Naive thymus-derived CD8-positive, alpha-beta T cell (primary cell): ENCODE measurements at regions not wholly inside any gene's neighbourhood (a gene's known extent, or its start where the extent isn't known, plus 50 kb on each side); places are given as distances from the start of the nearest gene placed in this dataset.

Experiments used
- ATAC-seq, 2 donors: fragments of 150-1000 bp; cut with Tn5 transposase in 1 of 2; sonication (Bioruptor Pico), chemical (Tn5 transposase) in 1 of 2; 1 replicate in 1 of 2; 2 replicates in 1 of 2; pipeline ENCODE4 v1.10.0; 2021; ENCODE audit warnings: mild to moderate bottlenecking in 2 of 2, moderate library complexity in 2 of 2
- POLR2A ChIA-PET: fragments of 350-600 bp; sonication (Branson Sonifier 250); formaldehyde crosslinking; loops from one replicate; lab custom pipeline; 2021; ENCODE audit warnings: antibody characterized with exemption; lab: Charles Lee
- DNase-seq, 10 donors: peaks; one replicate each; pipeline versions ENCODE4 v3.0.0 to v3.0.0-alpha.2; 2020 to 2022
- H3K27ac Mint-ChIP-seq, 10 donors: one replicate each; pipeline ENCODE4 v1.8.0; 2020 to 2022; ENCODE audit warnings: mild to moderate bottlenecking in 10 of 10, mixed read lengths in 10 of 10, moderate library complexity in 4 of 10, inconsistent platforms in 1 of 10
- H3K27me3 Mint-ChIP-seq, 5 donors: one replicate each; pipeline ENCODE4 v1.8.0; 2021 to 2022; ENCODE audit warnings: mixed read lengths in 5 of 5
- H3K36me3 Mint-ChIP-seq, 3 donors: one replicate each; pipeline ENCODE4 v1.8.0; 2020 to 2022; ENCODE audit warnings: mixed read lengths in 3 of 3, mild to moderate bottlenecking in 2 of 3, inconsistent platforms in 1 of 3
- H3K4me1 Mint-ChIP-seq, 4 donors: one replicate each; pipeline ENCODE4 v1.8.0; 2021 to 2022; ENCODE audit warnings: mixed read lengths in 4 of 4
- H3K4me3 Mint-ChIP-seq, 10 donors: one replicate each; pipeline ENCODE4 v1.8.0; 2020 to 2022; ENCODE audit warnings: mild to moderate bottlenecking in 10 of 10, mixed read lengths in 10 of 10, moderate library complexity in 6 of 10, inconsistent platforms in 1 of 10
- H3K9me3 Mint-ChIP-seq, 9 donors: one replicate each; pipeline ENCODE4 v1.8.0; 2020 to 2022; ENCODE audit warnings: mixed read lengths in 9 of 9, mild to moderate bottlenecking in 3 of 9, inconsistent platforms in 1 of 9, moderate library complexity in 1 of 9

DNA sequence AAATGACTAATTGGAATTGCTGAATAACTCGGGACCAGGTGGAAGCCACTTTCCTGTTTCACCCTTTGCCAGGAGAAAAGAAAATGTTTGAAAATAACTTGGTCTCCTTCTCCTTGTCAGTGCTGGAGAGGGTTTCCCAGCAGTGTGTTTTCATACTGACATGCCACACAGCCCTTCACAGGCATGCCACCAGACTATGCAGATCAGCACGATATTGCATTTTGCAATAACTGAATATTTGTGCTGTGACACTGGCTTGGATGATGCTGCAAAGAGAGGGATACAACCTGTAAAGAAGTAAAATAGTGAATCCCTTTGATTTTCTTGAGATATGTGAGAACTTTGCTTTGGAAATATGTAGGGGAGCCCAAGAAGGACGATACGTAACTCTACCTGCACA lies 200.0 kb upstream of the NAV2 start:
- Mint-ChIP-seq H3K9me3 (peaks cover 0 to 5% (median 0%) of the 10 kb centered on the region in 9 donors), H3K36me3 (no peaks in the 10 kb centered on the region), H3K4me1 (peaks cover 0 to 2% (median 0%) of the 10 kb centered on the region in 4 donors), H3K4me3 (no peak overlapping the region), H3K27ac (no peak overlapping the region), H3K27me3 (peaks cover 19 to 42% (median 26%) of the 10 kb centered on the region in 5 donors)
- no peak for DNase-seq
- POLR2A ChIA-PET, result no interaction called here
- no peak for ATAC-seq

DNA sequence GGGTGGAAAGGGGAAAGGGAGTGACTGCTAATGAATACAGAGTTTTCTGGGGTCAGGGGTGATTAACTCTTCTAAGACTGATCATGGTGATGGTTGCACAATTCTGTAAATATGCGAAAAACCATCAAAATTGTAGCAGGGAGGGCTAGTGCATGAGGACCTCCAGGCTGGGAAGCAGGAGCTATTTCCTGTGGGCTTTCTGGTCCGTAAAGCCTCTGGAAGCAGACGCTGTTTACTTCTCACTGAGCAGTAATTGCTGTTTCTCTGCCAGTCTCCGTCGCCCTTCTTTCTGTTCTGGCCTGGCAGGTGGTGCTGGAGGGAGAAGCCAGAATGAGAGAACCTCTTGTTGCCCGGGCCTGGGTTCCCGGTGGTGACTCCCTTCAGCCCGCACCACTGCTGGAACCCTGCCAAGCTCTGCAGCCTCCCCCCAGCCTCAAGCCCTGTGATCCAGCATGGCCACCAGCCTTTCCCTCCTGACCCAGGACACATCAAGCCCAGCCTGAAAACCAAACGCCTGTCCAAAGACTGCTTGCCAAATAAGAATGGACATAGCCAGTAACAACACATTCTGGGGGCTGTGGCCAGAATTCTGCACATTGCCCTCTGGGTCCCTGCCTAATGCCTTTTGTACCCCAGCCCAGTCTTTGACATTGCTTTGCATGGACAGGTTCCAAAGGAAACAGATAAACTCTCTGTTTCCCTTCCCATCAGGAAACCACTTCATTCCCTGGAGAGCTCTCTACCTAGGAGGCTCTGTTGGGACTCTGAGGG lies 201.0 kb upstream of the NAV2 start:
- ATAC-seq (no peak), DNase-seq (no peak)
- Mint-ChIP-seq H3K4me3 (no peak overlapping the region), H3K36me3 (no peaks in the 10 kb centered on the region), H3K9me3 (peaks cover 0 to 5% (median 0%) of the 10 kb centered on the region in 9 donors), H3K27me3 (peaks cover 20 to 42% (median 26%) of the 10 kb centered on the region in 5 donors), H3K27ac (no peak overlapping the region), H3K4me1 (peaks cover 0 to 2% (median 0%) of the 10 kb centered on the region in 4 donors)
- POLR2A ChIA-PET, result no interaction called here

DNA sequence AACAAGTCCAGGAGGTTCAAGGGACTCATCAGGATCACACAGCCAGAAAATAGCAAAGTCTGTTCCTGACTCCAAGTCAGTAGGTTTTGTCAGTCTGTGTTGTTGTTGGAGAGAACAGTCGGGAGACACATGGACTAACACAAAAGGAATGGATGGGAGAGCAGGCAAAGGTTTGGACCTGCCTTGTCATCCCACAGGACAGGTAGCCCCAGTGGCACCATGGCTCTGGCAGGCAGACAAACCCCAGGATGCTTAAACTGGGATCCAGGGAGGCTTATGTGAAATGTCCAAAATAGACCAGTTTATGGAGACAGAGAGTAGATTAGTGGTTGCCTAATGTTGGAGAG lies 201.6 kb upstream of the NAV2 start:
- Mint-ChIP-seq H3K27ac (no peak overlapping the region), H3K9me3 (peaks cover 0 to 5% (median 0%) of the 10 kb centered on the region in 9 donors), H3K27me3 (peaks cover 20 to 42% (median 26%) of the 10 kb centered on the region in 5 donors)

DNA sequence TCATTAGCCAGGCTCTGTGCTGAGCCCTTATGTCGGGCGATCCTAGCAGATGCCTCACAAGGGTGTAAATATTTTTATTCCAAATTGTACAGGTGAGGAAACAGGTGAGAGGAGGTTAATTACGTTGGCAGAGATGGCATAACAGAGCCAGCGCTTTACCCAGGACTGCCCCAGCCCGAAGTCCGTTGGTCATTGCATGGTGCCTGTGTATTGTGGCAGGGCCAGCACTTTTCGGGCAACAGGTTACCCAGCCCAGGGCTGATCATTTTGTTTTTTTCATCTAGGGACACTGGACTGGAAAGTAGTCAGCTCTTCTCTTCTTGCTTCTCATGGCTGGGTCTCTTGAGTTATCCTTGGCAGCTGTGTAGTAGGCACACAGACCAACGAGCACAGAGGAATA lies 202.2 kb upstream of the NAV2 start:
- no peak overlapping the region for H3K4me3 Mint-ChIP-seq
- POLR2A ChIA-PET, result no interaction called here
- H3K36me3 Mint-ChIP-seq, result no peaks in the 10 kb centered on the region
- H3K27me3 Mint-ChIP-seq, result peaks cover 21 to 42% (median 23%) of the 10 kb centered on the region in 5 donors
- peaks cover 0 to 3% (median 0%) of the 10 kb centered on the region in 9 donors for H3K9me3 Mint-ChIP-seq
- ATAC-seq (no peak), DNase-seq (no peak)
- no peak overlapping the region for H3K27ac Mint-ChIP-seq
- peaks cover 0 to 2% (median 0%) of the 10 kb centered on the region in 4 donors for H3K4me1 Mint-ChIP-seq

More for the DNA sequence above, 201.6 kb upstream of the NAV2 start:
- H3K4me1 Mint-ChIP-seq, result peaks cover 0 to 2% (median 0%) of the 10 kb centered on the region in 4 donors
- POLR2A ChIA-PET, result no interaction called here
- no peaks in the 10 kb centered on the region for H3K36me3 Mint-ChIP-seq
- DNase-seq (no peak), ATAC-seq (no peak)
- no peak overlapping the region for H3K4me3 Mint-ChIP-seq

DNA sequence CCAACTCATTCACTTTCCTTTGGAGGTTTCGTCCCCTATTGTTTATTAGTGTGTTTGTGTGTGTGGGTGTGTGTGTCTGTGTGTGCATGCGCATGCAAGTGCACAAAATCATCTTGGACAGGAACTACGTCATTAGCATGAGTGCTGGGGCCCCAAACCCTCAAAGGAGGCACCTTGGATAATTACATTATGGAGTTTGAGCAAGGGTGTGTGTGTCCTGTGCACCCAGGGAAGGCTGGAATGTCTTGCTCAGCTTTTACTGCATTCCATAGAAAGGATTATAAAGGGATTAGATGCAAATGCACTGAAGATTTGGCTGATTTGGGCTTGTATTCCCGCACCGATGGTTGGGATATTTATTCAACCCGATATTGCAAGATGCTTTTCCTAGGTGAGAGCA lies 203.4 kb upstream of the NAV2 start:
- Mint-ChIP-seq H3K27me3 (peaks cover 17 to 45% (median 27%) of the 10 kb centered on the region in 5 donors), H3K4me1 (peaks cover 0 to 2% (median 0%) of the 10 kb centered on the region in 4 donors), H3K9me3 (peaks cover 0 to 3% (median 0%) of the 10 kb centered on the region in 9 donors), H3K4me3 (no peak overlapping the region), H3K36me3 (no peaks in the 10 kb centered on the region), H3K27ac (no peak overlapping the region)
- no peak for ATAC-seq
- POLR2A ChIA-PET, result no interaction called here
- no peak for DNase-seq

DNA sequence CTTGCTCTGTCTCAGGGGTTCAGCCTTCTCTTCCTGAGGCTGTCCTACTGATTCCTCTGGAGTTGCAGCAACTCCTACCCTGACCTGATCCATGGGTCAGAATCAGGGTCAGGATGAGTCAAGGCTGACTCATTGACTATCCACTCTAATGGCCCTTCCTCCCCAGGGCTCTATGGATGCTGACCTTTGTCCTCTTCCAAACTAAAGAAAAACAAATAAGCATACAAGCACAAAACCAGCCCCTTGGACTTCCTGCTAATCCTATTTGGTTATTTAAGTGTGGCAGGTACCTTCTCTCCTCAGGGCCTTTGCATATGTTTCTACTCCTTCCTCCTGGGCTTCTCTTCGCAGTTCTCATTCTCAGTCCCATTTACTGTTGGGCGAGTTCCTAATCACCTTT lies 204.5 kb upstream of the NAV2 start:
- POLR2A ChIA-PET, result no interaction called here
- Mint-ChIP-seq H3K27me3 (peaks cover 15 to 34% (median 25%) of the 10 kb centered on the region in 5 donors), H3K4me1 (peaks cover 0 to 2% (median 0%) of the 10 kb centered on the region in 4 donors), H3K27ac (no peak overlapping the region), H3K9me3 (peaks cover 0 to 3% (median 0%) of the 10 kb centered on the region in 9 donors), H3K36me3 (no peaks in the 10 kb centered on the region), H3K4me3 (no peak overlapping the region)
- ATAC-seq, result no peak
- DNase-seq, result no peak

DNA sequence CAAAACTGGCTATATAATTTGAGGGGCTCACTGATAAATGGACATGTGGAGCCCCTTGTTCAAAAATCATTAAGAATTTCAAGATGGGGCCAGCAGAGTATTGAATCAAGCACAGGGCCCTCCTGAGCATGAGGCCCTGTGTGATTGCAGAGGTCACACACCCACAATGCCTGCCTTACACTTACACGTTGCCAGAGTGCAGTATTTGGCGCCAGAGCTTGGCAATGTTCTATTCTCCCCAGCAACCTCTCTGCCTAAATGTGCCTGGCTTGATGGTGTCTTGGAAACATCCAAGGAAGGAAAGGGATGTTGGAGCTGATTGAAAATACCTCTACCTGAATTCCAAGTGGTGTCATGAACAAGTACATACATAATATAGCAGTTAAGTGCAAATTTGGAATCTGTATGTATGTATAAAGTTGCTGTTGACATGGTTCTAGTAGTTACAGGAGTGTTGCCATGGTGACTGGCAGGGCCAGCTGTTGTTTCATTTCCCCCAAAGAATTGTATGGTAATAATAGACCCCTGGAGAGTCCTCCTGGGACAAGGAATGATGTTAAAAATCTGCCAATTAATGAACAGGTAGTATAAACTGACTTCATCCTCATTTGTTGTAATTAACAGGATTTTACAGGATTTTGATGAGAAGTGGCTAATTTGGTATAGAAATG lies 205.7 kb upstream of the NAV2 start:
- H3K36me3 Mint-ChIP-seq, result no peaks in the 10 kb centered on the region
- ATAC-seq, result no peak
- POLR2A ChIA-PET, result no interaction called here

DNA sequence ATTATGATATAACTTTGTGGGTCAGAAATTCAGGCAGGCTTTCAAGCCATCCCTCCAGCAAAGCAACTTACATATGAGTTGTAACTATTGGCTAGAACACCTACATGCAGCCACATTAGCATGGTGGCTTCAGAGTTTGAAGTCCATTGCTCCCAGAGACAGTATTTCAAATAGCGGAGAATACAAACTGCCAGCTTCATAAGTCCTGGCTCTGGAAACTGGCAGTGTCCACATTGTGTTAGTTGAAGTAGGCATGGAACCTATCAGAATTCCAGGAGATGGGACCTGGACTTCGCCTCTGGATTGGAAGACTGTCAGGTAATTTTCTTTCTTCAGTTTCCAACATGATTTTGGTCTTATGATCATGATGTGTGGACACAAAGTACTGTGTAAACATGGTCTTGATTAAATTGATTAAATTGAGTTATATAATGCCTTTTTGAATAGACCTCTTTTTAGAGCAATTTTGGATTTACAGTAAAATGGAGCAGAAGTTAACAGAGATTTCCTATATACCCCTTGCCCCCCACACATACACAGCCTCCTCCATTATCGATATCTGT lies 209.9 kb upstream of the NAV2 start:
- DNase-seq, result no peak
- no peak overlapping the region for H3K27ac Mint-ChIP-seq
- no peaks in the 10 kb centered on the region for H3K4me1 Mint-ChIP-seq
- no peaks in the 10 kb centered on the region for H3K36me3 Mint-ChIP-seq
- no peak overlapping the region for H3K4me3 Mint-ChIP-seq
- H3K27me3 Mint-ChIP-seq, result peaks cover 1 to 8% (median 6%) of the 10 kb centered on the region in 5 donors
- H3K9me3 Mint-ChIP-seq, result no peaks in the 10 kb centered on the region
- no peak for ATAC-seq
- POLR2A ChIA-PET, result no interaction called here

More for the DNA sequence above, 205.7 kb upstream of the NAV2 start:
- H3K4me3 Mint-ChIP-seq, result no peak overlapping the region
- H3K9me3 Mint-ChIP-seq, result peaks cover 0 to 3% (median 0%) of the 10 kb centered on the region in 9 donors
- H3K27ac Mint-ChIP-seq, result no peak overlapping the region
- peaks cover 10 to 23% (median 22%) of the 10 kb centered on the region in 5 donors for H3K27me3 Mint-ChIP-seq
- H3K4me1 Mint-ChIP-seq, result peaks cover 0 to 2% (median 0%) of the 10 kb centered on the region in 4 donors
- DNase-seq, result no peak

DNA sequence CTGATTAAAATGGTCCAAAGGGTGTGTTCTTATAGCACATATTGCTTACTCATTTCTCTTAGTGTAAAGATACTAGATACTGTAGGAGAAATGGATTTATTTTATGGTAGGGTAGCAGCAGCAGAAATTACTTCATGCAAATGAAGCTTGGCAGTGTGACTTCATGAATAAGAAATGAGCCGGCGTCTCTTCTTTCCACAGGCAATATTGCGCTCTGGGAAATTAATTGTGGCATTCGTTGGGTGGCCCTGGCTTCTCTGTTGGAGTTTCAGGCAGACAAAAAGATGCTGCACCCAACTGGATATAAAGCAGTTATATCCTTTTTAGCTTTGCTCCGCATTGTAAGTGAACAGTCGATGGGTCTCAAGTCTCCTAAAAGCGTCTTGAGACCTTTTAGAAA lies 211.0 kb upstream of the NAV2 start:
- H3K4me1 Mint-ChIP-seq, result no peaks in the 10 kb centered on the region
- H3K27ac Mint-ChIP-seq, result no peak overlapping the region
- H3K27me3 Mint-ChIP-seq, result peaks cover 0 to 7% (median 6%) of the 10 kb centered on the region in 5 donors
- DNase-seq (no peak), ATAC-seq (no peak)
- POLR2A ChIA-PET, result no interaction called here
- no peak overlapping the region for H3K4me3 Mint-ChIP-seq
- H3K9me3 Mint-ChIP-seq, result no peaks in the 10 kb centered on the region
- H3K36me3 Mint-ChIP-seq, result no peaks in the 10 kb centered on the region

DNA sequence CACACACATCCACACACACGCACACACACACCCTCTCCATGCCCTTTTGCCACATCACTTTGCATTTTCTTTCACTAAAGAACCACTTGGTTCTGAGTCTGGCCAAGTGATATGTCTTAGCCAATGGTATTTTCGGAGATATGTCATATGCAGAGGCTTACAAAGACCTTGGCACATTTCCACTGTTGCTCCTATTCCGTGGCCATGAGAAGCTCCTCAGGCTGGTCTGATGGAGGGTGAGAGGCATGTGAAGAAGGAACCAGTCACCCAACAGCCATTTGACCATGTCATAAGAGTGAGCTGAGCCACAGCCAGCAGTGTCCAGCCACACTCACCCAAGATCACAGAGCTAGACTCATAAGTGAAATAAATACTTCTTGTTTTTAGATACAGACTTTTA lies 212.6 kb upstream of the NAV2 start:
- no peaks in the 10 kb centered on the region for H3K4me1 Mint-ChIP-seq
- no peak for DNase-seq
- H3K9me3 Mint-ChIP-seq, result peaks cover 0 to 2% (median 0%) of the 10 kb centered on the region in 9 donors
- no peak for ATAC-seq
- no peak overlapping the region for H3K27ac Mint-ChIP-seq
- no peaks in the 10 kb centered on the region for H3K36me3 Mint-ChIP-seq
- H3K4me3 Mint-ChIP-seq, result no peak overlapping the region
- POLR2A ChIA-PET, result no interaction called here
- peaks cover 0 to 6% (median 2%) of the 10 kb centered on the region in 5 donors for H3K27me3 Mint-ChIP-seq

DNA sequence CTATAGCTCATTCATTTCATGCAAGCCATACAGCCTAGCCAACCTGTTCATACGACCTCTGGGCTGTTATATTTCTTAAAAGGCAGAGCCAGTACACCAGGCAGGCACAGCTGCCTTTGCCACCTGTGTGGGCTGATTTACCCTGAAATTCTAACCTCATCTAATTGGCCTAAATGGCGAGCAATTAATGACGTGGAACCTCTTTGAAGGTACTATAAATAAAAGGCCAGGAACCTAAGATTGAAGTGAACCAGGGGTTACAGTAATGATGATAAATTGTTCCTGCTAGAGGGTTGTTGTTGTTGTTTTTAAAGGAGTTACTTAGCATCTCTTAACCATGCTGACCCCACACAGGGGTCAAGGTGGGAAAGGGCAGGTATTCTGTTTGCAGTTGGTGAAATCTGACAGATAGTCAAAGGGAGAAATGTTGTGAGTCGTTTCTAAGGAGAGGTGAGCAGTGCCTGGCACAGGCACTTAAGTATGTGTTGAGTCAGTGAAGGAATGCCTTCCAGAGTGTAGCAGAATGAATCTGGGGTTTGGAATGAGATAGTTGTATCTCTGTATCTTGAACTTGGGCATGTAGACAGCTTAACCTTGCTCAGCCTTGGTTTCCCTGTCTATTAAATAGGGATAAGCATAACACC lies 213.5 kb upstream of the NAV2 start:
- H3K4me1 Mint-ChIP-seq, result no peaks in the 10 kb centered on the region
- ATAC-seq, result no peak
- H3K9me3 Mint-ChIP-seq, result peaks cover 0 to 2% (median 0%) of the 10 kb centered on the region in 9 donors
- peaks cover 0 to 6% (median 0%) of the 10 kb centered on the region in 5 donors for H3K27me3 Mint-ChIP-seq
- DNase-seq, result no peak
- POLR2A ChIA-PET, result no interaction called here
- no peak overlapping the region for H3K4me3 Mint-ChIP-seq
- no peak overlapping the region for H3K27ac Mint-ChIP-seq
- H3K36me3 Mint-ChIP-seq, result no peaks in the 10 kb centered on the region

DNA sequence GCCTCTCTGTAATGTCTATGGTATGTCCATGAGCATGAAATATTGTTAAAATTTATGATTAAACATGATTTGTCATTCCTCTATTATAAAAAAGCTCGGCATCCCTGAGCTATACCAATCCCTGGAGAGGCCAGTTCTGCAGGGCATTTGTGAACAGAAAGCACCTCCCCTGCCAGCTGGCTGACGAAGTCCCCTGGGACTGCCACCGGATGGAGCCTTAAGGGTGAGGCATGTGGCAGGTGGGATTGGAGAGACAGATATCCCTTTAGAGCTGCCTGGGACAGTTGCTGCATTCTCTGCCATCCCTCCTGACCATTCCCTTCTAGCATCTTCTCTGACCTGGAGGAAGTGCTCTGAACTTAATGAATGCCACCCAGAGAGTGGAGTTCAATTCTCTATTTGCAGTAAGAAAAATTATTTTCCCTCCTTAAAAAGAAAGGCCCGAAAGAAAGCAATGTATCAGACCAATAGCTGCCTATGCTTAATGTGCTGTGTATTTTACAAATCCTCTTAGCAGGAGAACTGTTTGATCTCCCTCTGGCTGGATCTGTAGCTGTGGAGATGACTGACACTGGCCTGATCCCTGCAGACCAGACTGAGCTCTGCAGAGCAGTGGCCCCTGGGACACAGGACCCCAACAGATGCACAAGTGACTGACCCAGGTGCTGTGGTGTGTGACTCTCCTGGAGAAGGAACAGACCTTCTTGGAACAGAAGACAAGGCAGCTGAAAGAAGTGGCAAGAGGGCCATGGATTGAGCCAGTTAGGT lies 219.0 kb upstream of the NAV2 start:
- Mint-ChIP-seq H3K36me3 (no peaks in the 10 kb centered on the region), H3K4me3 (no peak overlapping the region), H3K27ac (no peak overlapping the region), H3K4me1 (no peaks in the 10 kb centered on the region), H3K27me3 (peaks cover 0 to 17% (median 3%) of the 10 kb centered on the region in 5 donors), H3K9me3 (peaks cover 0 to 2% (median 0%) of the 10 kb centered on the region in 9 donors)
- DNase-seq (no peak), ATAC-seq (no peak)
- POLR2A ChIA-PET, result no interaction called here
